ENCODE measurements at regions not wholly inside any gene's neighbourhood (a gene's known extent, or its start where the extent isn't known, plus 50 kb on each side); places are given as distances from the start of the nearest gene placed in this dataset.

DNA sequence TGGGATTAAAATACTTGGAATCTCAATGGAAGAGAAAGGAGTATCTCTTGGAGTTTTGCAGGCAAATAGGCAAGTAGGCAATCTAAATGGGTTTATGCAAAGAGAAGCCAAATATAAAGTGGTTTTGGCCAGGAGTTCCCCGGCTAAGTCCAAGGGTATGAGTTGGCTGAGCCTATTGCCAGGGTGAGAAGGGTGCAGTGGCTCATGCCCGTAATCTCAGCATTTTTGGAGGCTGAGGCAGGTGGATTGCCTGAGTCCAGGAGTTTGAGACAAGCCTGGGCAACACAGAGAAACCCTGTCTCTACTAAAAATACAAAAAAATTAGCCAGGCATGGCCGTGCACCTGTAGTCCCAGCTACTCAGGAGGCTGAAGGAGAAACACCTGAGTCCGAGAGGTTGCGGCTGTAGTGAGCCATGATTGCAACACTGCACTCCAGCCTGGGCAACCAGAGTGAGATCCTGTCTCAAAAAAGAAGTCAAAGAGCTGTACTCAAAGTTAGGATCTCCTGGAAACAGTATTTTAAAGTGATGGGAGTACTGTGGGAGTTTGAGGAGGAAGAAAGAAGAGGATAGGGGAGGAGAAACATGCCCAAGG is 130.4 kb upstream of the RAB18 start:
- TF ChIP-seq, protein P1, sequence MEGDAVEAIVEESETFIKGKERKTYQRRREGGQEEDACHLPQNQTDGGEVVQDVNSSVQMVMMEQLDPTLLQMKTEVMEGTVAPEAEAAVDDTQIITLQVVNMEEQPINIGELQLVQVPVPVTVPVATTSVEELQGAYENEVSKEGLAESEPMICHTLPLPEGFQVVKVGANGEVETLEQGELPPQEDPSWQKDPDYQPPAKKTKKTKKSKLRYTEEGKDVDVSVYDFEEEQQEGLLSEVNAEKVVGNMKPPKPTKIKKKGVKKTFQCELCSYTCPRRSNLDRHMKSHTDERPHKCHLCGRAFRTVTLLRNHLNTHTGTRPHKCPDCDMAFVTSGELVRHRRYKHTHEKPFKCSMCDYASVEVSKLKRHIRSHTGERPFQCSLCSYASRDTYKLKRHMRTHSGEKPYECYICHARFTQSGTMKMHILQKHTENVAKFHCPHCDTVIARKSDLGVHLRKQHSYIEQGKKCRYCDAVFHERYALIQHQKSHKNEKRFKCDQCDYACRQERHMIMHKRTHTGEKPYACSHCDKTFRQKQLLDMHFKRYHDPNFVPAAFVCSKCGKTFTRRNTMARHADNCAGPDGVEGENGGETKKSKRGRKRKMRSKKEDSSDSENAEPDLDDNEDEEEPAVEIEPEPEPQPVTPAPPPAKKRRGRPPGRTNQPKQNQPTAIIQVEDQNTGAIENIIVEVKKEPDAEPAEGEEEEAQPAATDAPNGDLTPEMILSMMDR (IDR thresholded peaks at IDR 0.05; ENCODE audit: low read length): no peak
- no peak for TF ChIP-seq EZH2phosphoT487 (IDR thresholded peaks at IDR 0.05; ENCODE audit: low read length)
- no peak for TF ChIP-seq EZH2 (optimal IDR thresholded peaks at IDR 0.05; ENCODE audit: low read depth, low read length)

Measured in MM.1S (cell line).